GM23338 (cell line): ENCODE measurements at regions not wholly inside any gene's neighbourhood (a gene's known extent, or its start where the extent isn't known, plus 50 kb on each side); places are given as distances from the start of the nearest gene placed in this dataset.

Experiments used
- ATAC-seq: fragments of 200-7000 bp; cut with Tn5 transposase; 3 replicates; pipeline ENCODE4 v1.9.1; 2020
- DNase-seq: peaks from one replicate; pipeline ENCODE4 v3.0.0-alpha.2; 2015; ENCODE audit warnings: low spot score
- H2AFZ ChIP-seq: fragments of 200-600 bp; sonication (generic); 2 replicates; pipeline ENCODE4 v1.8.0; 2016; ENCODE audit warnings: antibody characterized with exemption, mild to moderate bottlenecking, moderate library complexity
- H3F3A ChIP-seq: fragments of 200-600 bp; sonication (generic); replicated peaks from 2 replicates; pipeline ENCODE4 v1.8.0; 2017; ENCODE audit warnings: antibody characterized with exemption, mixed run types, low read depth
- H3K27ac ChIP-seq: fragments of 200-600 bp; sonication (generic); 2 replicates; pipeline ENCODE4 v1.6.1; 2016; ENCODE audit warnings: low read depth
- H3K27me3 ChIP-seq: fragments of 200-600 bp; sonication (generic); 2 replicates; pipeline ENCODE4 v1.8.0; 2016; ENCODE audit warnings: mild to moderate bottlenecking, mixed run types, moderate library complexity; ENCODE audit not compliant: insufficient read depth
- H3K36me3 ChIP-seq: fragments of 200-600 bp; sonication (generic); 2 replicates; pipeline ENCODE4 v1.8.0; 2016; ENCODE audit warnings: mild to moderate bottlenecking; ENCODE audit not compliant: insufficient read depth
- H3K4me1 ChIP-seq: fragments of 200-600 bp; sonication (generic); 2 replicates; pipeline ENCODE4 v1.8.0; 2016; ENCODE audit warnings: mild to moderate bottlenecking, moderate library complexity; ENCODE audit not compliant: insufficient read depth
- H3K4me2 ChIP-seq: fragments of 200-600 bp; sonication (generic); 2 replicates; pipeline ENCODE4 v1.7.1; 2017; ENCODE audit warnings: mixed run types
- H3K4me3 ChIP-seq: fragments of 200-600 bp; sonication (generic); 2 replicates; pipeline ENCODE4 v1.6.1; 2016; ENCODE audit warnings: mixed run types
- H3K79me2 ChIP-seq: fragments of 200-600 bp; sonication (generic); replicated peaks from 2 replicates; pipeline ENCODE4 v1.8.0; 2017; ENCODE audit warnings: mild to moderate bottlenecking; ENCODE audit not compliant: insufficient read depth
- H3K9me2 ChIP-seq: fragments of 200-600 bp; sonication (generic); 2 replicates; pipeline ENCODE4 v1.8.0; 2017; ENCODE audit not compliant: insufficient read depth
- H4K20me1 ChIP-seq: fragments of 200-600 bp; sonication (generic); replicated peaks from 2 replicates; pipeline ENCODE4 v1.8.0; 2017; ENCODE audit warnings: mild to moderate bottlenecking; ENCODE audit not compliant: insufficient read depth
- H3K27ac Mint-ChIP-seq: 2 replicates; pipeline ENCODE4 v1.8.0; 2020; ENCODE audit warnings: inconsistent platforms, mild to moderate bottlenecking, moderate library complexity, mixed read lengths
- H3K27me3 Mint-ChIP-seq: 3 replicates; pipeline ENCODE4 v1.8.0; 2022; ENCODE audit warnings: low read depth, mild to moderate bottlenecking, moderate library complexity, mixed read lengths, inconsistent platforms; ENCODE audit not compliant: insufficient read depth, poor library complexity
- H3K36me3 Mint-ChIP-seq: 3 replicates; pipeline ENCODE4 v1.8.0; 2021; ENCODE audit warnings: low read depth, mild to moderate bottlenecking, inconsistent platforms, moderate library complexity, mixed read lengths
- H3K4me1 Mint-ChIP-seq: 3 replicates; pipeline ENCODE4 v1.8.0; 2020; ENCODE audit warnings: mild to moderate bottlenecking, inconsistent platforms, mixed read lengths
- H3K4me3 Mint-ChIP-seq: 3 replicates; pipeline ENCODE4 v1.8.0; 2021; ENCODE audit warnings: moderate library complexity, mild to moderate bottlenecking, inconsistent platforms, mixed read lengths
- H3K9me3 Mint-ChIP-seq: 3 replicates; pipeline ENCODE4 v1.8.0; 2020; ENCODE audit warnings: moderate library complexity, mild to moderate bottlenecking, inconsistent platforms, mixed read lengths
- CREB1 ChIP-seq: fragments of 250-450 bp; sonication (Bioruptor Pico); IDR thresholded peaks from 2 replicates; pipeline ENCODE4 v1.5.0; 2020; ENCODE audit warnings: low read depth, mild to moderate bottlenecking, moderate library complexity
- CTCF ChIP-seq, 2 experiments: fragments of 200-600 bp in 1 of 2; sonication (generic) in 1 of 2; conservative IDR thresholded peaks; 2 replicates each; pipeline versions ENCODE4 v1.5.1 to v1.6.1; 2016 to 2017; ENCODE audit warnings: antibody characterized with exemption in 2 of 2, low read depth in 2 of 2, mild to moderate bottlenecking in 2 of 2, moderate library complexity in 1 of 2
- ETS1 ChIP-seq: IDR thresholded peaks from 2 replicates; pipeline ENCODE4 v1.6.1; 2016; ENCODE audit warnings: antibody characterized with exemption
- EZH2 ChIP-seq: fragments of 200-600 bp; sonication (generic); IDR thresholded peaks from one replicate; pipeline ENCODE4 v1.8.0; 2017; ENCODE audit warnings: antibody characterized with exemption, mild to moderate bottlenecking, low read depth; ENCODE audit not compliant: unreplicated experiment
- EZH2phosphoT487 ChIP-seq: fragments of 200-600 bp; sonication (generic); IDR thresholded peaks from one replicate; pipeline ENCODE4 v1.8.1; 2018; ENCODE audit warnings: antibody characterized with exemption; ENCODE audit not compliant: unreplicated experiment
- JUNB ChIP-seq: IDR thresholded peaks from one replicate; pipeline ENCODE4 v1.6.1; 2016; ENCODE audit warnings: antibody characterized with exemption; ENCODE audit not compliant: unreplicated experiment
- NANOG ChIP-seq: IDR thresholded peaks from 2 replicates; pipeline ENCODE4 v1.6.1; 2016; ENCODE audit warnings: antibody characterized with exemption, borderline replicate concordance
- POLR2AphosphoS5 ChIP-seq: IDR thresholded peaks from 2 replicates; pipeline ENCODE4 v1.6.1; 2016; ENCODE audit warnings: antibody characterized with exemption, low read depth
- REST ChIP-seq: IDR thresholded peaks from one replicate; pipeline ENCODE4 v1.6.1; 2018; ENCODE audit warnings: antibody characterized with exemption; ENCODE audit not compliant: unreplicated experiment
- STAT1 ChIP-seq: IDR thresholded peaks from one replicate; pipeline ENCODE4 v1.6.1; 2016; ENCODE audit warnings: antibody characterized with exemption; ENCODE audit not compliant: unreplicated experiment
- ZNF114 ChIP-seq: fragments of 250-450 bp; sonication (Bioruptor Pico); IDR thresholded peaks from 2 replicates; pipeline ENCODE4 v1.5.0; 2020; ENCODE audit warnings: mild to moderate bottlenecking, moderate library complexity
- ZNF331 ChIP-seq: fragments of 250-450 bp; sonication (Bioruptor Pico); IDR thresholded peaks from 2 replicates; pipeline ENCODE4 v1.5.0; 2020; ENCODE audit warnings: low read depth, mild to moderate bottlenecking, moderate library complexity
- ZNF462 ChIP-seq: fragments of 250-450 bp; sonication (Bioruptor Pico); IDR thresholded peaks from 2 replicates; pipeline ENCODE4 v1.5.0; 2020; ENCODE audit warnings: mild to moderate bottlenecking, moderate library complexity

- H3K4me3 ChIP-seq: no peak overlapping the region
- no peak for DNase-seq
- no peaks in the 10 kb centered on the region for H3K4me1 ChIP-seq
- H3K4me1 Mint-ChIP-seq: peaks cover 2% of the 10 kb centered on the region; the same call in 1 of the 3 replicates
- no peak overlapping the region for H3K4me3 Mint-ChIP-seq
- no peak overlapping the region for H2AFZ ChIP-seq
- TF ChIP-seq ZNF462 (no peak), CTCF (conservative IDR thresholded peaks at IDR 0.05; ENCODE audit: low read depth in 2 of 2) (no peak), CREB1 (no peak), EZH2 (no peak), STAT1 (no peak), EZH2phosphoT487 (no peak), ETS1 (no peak), ZNF114 (CRISPR knock-in tag) (no peak), JUNB (no peak), POLR2AphosphoS5 (no peak), NANOG (no peak), REST (no peak), ZNF331 (CRISPR knock-in tag) (no peak)
- H3K36me3 Mint-ChIP-seq: no peaks in the 10 kb centered on the region
- no peak overlapping the region for H3K27ac ChIP-seq
- H3K79me2 ChIP-seq: no peaks in the 10 kb centered on the region
- H3K9me2 ChIP-seq: no peaks in the 10 kb centered on the region
- no peaks in the 10 kb centered on the region for H3F3A ChIP-seq
- H3K4me2 ChIP-seq: no peak overlapping the region
- no peaks in the 10 kb centered on the region for H3K36me3 ChIP-seq
- H3K27me3 Mint-ChIP-seq: peaks cover 3% of the 10 kb centered on the region
- no peaks in the 10 kb centered on the region for H3K9me3 Mint-ChIP-seq
- H3K27ac Mint-ChIP-seq: 0 out of 2 replicates have a peak overlapping the region, but pooled peaks have one; percentile 38
- ATAC-seq: no peak
- no peaks in the 10 kb centered on the region for H3K27me3 ChIP-seq
- H4K20me1 ChIP-seq: no peaks in the 10 kb centered on the region
These were observed 101.0 kb downstream of the METRNL start for GRCh38 chr17:83180264-83180995.
